WTC11 (cell line): ENCODE measurements at regions not wholly inside any gene's neighbourhood (a gene's known extent, or its start where the extent isn't known, plus 50 kb on each side); places are given as distances from the start of the nearest gene placed in this dataset.

Experiments
- ATAC-seq: fragments of 200-7000 bp; cut with Tn5 transposase; 2 replicates; pipeline ENCODE4 v1.10.0; 2021; ENCODE audit warnings: mild to moderate bottlenecking, moderate library complexity
- CTCF ChIA-PET: fragments of 300-600 bp; sonication (Branson Sonifier 250); formaldehyde crosslinking; loops from one replicate; lab custom pipeline; 2021; ENCODE audit warnings: antibody characterized with exemption; lab: Charles Lee
- POLR2A ChIA-PET: fragments of 350-600 bp; sonication (Branson Sonifier 250); formaldehyde crosslinking; loops from one replicate; lab custom pipeline; 2021; ENCODE audit warnings: antibody characterized with exemption; lab: Charles Lee
- DNase-seq: peaks from one replicate; pipeline ENCODE4 v3.0.0; 2021; ENCODE audit warnings: low spot score
- H3K27ac Mint-ChIP-seq: 2 replicates; pipeline ENCODE4 v1.8.0; 2021; ENCODE audit warnings: mixed read lengths
- H3K27me3 Mint-ChIP-seq: 2 replicates; pipeline ENCODE4 v1.8.0; 2021; ENCODE audit warnings: low read depth, mild to moderate bottlenecking, moderate library complexity, mixed read lengths
- H3K36me3 Mint-ChIP-seq: 2 replicates; pipeline ENCODE4 v1.8.0; 2021; ENCODE audit warnings: mixed read lengths
- H3K4me1 Mint-ChIP-seq: 2 replicates; pipeline ENCODE4 v1.8.0; 2022; ENCODE audit warnings: mixed read lengths
- H3K4me3 Mint-ChIP-seq: 2 replicates; pipeline ENCODE4 v1.8.0; 2021; ENCODE audit warnings: mild to moderate bottlenecking, moderate library complexity, mixed read lengths
- H3K9me3 Mint-ChIP-seq: 2 replicates; pipeline ENCODE4 v1.8.0; 2021; ENCODE audit warnings: mixed read lengths
- ATF6 ChIP-seq: sonication (generic); formaldehyde crosslinking; IDR thresholded peaks from 2 replicates; pipeline ENCODE4 v1.8.1; 2023; ENCODE audit warnings: mild to moderate bottlenecking, missing genetic modification reagents
- ETV6 ChIP-seq: sonication (generic); formaldehyde crosslinking; IDR thresholded peaks from 2 replicates; pipeline ENCODE4 v1.8.1; 2022; ENCODE audit warnings: mild to moderate bottlenecking, missing genetic modification reagents
- FOXJ3 ChIP-seq: sonication (generic); formaldehyde crosslinking; IDR thresholded peaks from 2 replicates; pipeline ENCODE4 v1.9.0; 2021; ENCODE audit warnings: missing genetic modification reagents, mild to moderate bottlenecking, borderline replicate concordance
- FOXK1 ChIP-seq: sonication (generic); formaldehyde crosslinking; IDR thresholded peaks from 2 replicates; pipeline ENCODE4 v1.8.0; 2022; ENCODE audit warnings: mild to moderate bottlenecking, moderate library complexity, missing genetic modification reagents
- IRF2 ChIP-seq: sonication (generic); formaldehyde crosslinking; IDR thresholded peaks from 2 replicates; pipeline ENCODE4 v1.8.0; 2022; ENCODE audit warnings: low read depth, missing genetic modification reagents, borderline replicate concordance
- SMAD3 ChIP-seq: sonication (generic); formaldehyde crosslinking; IDR thresholded peaks from 2 replicates; pipeline ENCODE4 v1.8.0; 2022; ENCODE audit warnings: missing genetic modification reagents, mild to moderate bottlenecking, borderline replicate concordance
- TCF7 ChIP-seq: sonication (generic); formaldehyde crosslinking; IDR thresholded peaks from 2 replicates; pipeline ENCODE4 v1.8.0; 2022; ENCODE audit warnings: mild to moderate bottlenecking, low read depth, missing genetic modification reagents, moderate library complexity
- ZNF219 ChIP-seq: sonication (generic); formaldehyde crosslinking; IDR thresholded peaks from 2 replicates; pipeline ENCODE4 v1.8.0; 2023; ENCODE audit warnings: missing genetic modification reagents, mild to moderate bottlenecking, borderline replicate concordance
- TF ChIP-seq, protein P1 (sequence below): sonication (generic); formaldehyde crosslinking; IDR thresholded peaks from 2 replicates; pipeline ENCODE4 v1.8.1; 2023; ENCODE audit warnings: mild to moderate bottlenecking, missing genetic modification reagents, borderline replicate concordance
- TF ChIP-seq, protein P2 (sequence below): sonication (generic); formaldehyde crosslinking; IDR thresholded peaks from 2 replicates; pipeline ENCODE4 v1.8.0; 2022; ENCODE audit warnings: missing genetic modification reagents
- TF ChIP-seq, protein P3 (sequence below): sonication (generic); formaldehyde crosslinking; IDR thresholded peaks from 2 replicates; pipeline ENCODE4 v1.8.1; 2023; ENCODE audit warnings: mild to moderate bottlenecking, missing genetic modification reagents
- TF ChIP-seq, protein P4 (sequence below): fragments of 250-450 bp; sonication (Bioruptor Pico); IDR thresholded peaks from 2 replicates; pipeline ENCODE4 v1.9.0; 2021; ENCODE audit warnings: moderate library complexity, mild to moderate bottlenecking, inconsistent platforms, borderline replicate concordance

- TF ChIP-seq, protein P1, sequence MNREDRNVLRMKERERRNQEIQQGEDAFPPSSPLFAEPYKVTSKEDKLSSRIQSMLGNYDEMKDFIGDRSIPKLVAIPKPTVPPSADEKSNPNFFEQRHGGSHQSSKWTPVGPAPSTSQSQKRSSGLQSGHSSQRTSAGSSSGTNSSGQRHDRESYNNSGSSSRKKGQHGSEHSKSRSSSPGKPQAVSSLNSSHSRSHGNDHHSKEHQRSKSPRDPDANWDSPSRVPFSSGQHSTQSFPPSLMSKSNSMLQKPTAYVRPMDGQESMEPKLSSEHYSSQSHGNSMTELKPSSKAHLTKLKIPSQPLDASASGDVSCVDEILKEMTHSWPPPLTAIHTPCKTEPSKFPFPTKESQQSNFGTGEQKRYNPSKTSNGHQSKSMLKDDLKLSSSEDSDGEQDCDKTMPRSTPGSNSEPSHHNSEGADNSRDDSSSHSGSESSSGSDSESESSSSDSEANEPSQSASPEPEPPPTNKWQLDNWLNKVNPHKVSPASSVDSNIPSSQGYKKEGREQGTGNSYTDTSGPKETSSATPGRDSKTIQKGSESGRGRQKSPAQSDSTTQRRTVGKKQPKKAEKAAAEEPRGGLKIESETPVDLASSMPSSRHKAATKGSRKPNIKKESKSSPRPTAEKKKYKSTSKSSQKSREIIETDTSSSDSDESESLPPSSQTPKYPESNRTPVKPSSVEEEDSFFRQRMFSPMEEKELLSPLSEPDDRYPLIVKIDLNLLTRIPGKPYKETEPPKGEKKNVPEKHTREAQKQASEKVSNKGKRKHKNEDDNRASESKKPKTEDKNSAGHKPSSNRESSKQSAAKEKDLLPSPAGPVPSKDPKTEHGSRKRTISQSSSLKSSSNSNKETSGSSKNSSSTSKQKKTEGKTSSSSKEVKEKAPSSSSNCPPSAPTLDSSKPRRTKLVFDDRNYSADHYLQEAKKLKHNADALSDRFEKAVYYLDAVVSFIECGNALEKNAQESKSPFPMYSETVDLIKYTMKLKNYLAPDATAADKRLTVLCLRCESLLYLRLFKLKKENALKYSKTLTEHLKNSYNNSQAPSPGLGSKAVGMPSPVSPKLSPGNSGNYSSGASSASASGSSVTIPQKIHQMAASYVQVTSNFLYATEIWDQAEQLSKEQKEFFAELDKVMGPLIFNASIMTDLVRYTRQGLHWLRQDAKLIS (CRISPR knock-in tag) = no peak
- TF ChIP-seq, protein P2, sequence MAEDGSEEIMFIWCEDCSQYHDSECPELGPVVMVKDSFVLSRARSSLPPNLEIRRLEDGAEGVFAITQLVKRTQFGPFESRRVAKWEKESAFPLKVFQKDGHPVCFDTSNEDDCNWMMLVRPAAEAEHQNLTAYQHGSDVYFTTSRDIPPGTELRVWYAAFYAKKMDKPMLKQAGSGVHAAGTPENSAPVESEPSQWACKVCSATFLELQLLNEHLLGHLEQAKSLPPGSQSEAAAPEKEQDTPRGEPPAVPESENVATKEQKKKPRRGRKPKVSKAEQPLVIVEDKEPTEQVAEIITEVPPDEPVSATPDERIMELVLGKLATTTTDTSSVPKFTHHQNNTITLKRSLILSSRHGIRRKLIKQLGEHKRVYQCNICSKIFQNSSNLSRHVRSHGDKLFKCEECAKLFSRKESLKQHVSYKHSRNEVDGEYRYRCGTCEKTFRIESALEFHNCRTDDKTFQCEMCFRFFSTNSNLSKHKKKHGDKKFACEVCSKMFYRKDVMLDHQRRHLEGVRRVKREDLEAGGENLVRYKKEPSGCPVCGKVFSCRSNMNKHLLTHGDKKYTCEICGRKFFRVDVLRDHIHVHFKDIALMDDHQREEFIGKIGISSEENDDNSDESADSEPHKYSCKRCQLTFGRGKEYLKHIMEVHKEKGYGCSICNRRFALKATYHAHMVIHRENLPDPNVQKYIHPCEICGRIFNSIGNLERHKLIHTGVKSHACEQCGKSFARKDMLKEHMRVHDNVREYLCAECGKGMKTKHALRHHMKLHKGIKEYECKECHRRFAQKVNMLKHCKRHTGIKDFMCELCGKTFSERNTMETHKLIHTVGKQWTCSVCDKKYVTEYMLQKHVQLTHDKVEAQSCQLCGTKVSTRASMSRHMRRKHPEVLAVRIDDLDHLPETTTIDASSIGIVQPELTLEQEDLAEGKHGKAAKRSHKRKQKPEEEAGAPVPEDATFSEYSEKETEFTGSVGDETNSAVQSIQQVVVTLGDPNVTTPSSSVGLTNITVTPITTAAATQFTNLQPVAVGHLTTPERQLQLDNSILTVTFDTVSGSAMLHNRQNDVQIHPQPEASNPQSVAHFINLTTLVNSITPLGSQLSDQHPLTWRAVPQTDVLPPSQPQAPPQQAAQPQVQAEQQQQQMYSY (CRISPR knock-in tag) = no peak
- TF ChIP-seq ATF6 (CRISPR knock-in tag) = no peak
- no peak for TF ChIP-seq IRF2 (CRISPR knock-in tag)
- TF ChIP-seq ZNF219 = no peak
Observed at GRCh38 chr22:49394116-49394785, 433.4 kb downstream of the BRD1 start (continued).

DNA sequence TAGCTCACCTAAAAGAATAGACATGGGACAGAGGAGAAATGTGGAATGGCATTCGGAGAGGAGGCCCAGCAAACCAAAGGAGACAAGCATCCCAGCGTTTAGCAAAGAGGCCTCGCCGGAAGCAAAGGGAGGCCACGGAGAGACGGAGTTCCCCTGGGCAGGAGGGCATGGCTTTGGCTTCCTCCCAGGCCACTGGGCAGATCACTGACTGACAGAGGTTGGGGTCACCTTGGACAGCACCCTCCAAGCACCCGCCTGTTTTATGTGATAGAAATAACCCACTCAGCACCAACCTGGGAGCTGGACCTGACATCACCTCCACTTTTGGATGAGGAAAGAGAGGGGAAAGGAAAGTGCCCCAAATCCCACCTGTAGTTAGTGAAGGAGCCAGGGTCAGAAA lies 434.1 kb downstream of the BRD1 start:
- no peak overlapping the region for H3K4me3 Mint-ChIP-seq
- H3K27me3 Mint-ChIP-seq = no peaks in the 10 kb centered on the region
- ATAC-seq = no peak
- ChIA-PET POLR2A (no interaction called here), CTCF (interaction anchor here (0.6 kb wide), 1 partner anchor 29 kb away, joined by 4 read pairs; no protein-coding TSS in a partner anchor)
- no peak for DNase-seq
- peaks cover 11% of the 10 kb centered on the region for H3K9me3 Mint-ChIP-seq
- no peak for TF ChIP-seq FOXJ3 (CRISPR knock-in tag)
- TF ChIP-seq SMAD3 (CRISPR knock-in tag) = no peak
- TF ChIP-seq ETV6 (CRISPR knock-in tag) = no peak
- TF ChIP-seq FOXK1 (CRISPR knock-in tag) = no peak
- TF ChIP-seq, protein P3, sequence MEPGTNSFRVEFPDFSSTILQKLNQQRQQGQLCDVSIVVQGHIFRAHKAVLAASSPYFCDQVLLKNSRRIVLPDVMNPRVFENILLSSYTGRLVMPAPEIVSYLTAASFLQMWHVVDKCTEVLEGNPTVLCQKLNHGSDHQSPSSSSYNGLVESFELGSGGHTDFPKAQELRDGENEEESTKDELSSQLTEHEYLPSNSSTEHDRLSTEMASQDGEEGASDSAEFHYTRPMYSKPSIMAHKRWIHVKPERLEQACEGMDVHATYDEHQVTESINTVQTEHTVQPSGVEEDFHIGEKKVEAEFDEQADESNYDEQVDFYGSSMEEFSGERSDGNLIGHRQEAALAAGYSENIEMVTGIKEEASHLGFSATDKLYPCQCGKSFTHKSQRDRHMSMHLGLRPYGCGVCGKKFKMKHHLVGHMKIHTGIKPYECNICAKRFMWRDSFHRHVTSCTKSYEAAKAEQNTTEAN = no peak
- TF ChIP-seq, protein P4, sequence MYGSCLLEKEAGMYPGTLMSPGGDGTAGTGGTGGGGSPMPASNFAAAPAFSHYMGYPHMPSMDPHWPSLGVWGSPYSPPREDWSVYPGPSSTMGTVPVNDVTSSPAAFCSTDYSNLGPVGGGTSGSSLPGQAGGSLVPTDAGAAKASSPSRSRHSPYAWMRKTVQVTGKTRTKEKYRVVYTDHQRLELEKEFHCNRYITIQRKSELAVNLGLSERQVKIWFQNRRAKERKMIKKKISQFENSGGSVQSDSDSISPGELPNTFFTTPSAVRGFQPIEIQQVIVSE = no peak
- no peak for TF ChIP-seq TCF7 (CRISPR knock-in tag)
- no peaks in the 10 kb centered on the region for H3K4me1 Mint-ChIP-seq
- H3K36me3 Mint-ChIP-seq = peaks cover 4% of the 10 kb centered on the region
- no peak overlapping the region for H3K27ac Mint-ChIP-seq
